ENCODE measurements at regions not wholly inside any gene's neighbourhood (a gene's known extent, or its start where the extent isn't known, plus 50 kb on each side); places are given as distances from the start of the nearest gene placed in this dataset.
"Not testable (repeated sequence)": the region's sequence is repeated elsewhere in the genome, so short reads cannot be mapped to it uniquely, and the experiment has no call there.

DNA sequence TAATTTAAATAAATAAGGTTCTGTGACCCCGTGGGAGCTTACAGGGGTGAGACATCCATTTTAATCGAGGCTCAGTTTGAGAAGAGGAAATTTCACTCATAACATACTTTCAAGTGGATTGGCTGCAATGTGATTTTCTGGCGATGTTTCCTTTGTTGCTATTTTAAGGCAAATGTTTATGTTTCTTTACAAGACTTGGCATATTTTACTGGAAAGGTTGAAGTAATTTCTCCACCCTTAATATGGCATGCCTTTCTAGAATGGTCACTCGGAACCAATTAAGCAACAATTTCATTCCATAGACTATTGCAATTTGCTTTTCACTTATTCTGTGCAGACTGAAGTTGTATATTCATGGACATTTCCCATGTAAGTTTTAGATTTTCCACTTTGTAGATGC, 438.0 kb upstream of the WWC1 start:
- H3K4me3 ChIP-seq (ENCODE audit: low read depth, low read length), result no peak overlapping the region
- TF ChIP-seq, protein P1, sequence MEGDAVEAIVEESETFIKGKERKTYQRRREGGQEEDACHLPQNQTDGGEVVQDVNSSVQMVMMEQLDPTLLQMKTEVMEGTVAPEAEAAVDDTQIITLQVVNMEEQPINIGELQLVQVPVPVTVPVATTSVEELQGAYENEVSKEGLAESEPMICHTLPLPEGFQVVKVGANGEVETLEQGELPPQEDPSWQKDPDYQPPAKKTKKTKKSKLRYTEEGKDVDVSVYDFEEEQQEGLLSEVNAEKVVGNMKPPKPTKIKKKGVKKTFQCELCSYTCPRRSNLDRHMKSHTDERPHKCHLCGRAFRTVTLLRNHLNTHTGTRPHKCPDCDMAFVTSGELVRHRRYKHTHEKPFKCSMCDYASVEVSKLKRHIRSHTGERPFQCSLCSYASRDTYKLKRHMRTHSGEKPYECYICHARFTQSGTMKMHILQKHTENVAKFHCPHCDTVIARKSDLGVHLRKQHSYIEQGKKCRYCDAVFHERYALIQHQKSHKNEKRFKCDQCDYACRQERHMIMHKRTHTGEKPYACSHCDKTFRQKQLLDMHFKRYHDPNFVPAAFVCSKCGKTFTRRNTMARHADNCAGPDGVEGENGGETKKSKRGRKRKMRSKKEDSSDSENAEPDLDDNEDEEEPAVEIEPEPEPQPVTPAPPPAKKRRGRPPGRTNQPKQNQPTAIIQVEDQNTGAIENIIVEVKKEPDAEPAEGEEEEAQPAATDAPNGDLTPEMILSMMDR (IDR thresholded peaks at IDR 0.05; ENCODE audit: borderline replicate concordance, insufficient read depth, low read depth, low read length), result no peak

DNA sequence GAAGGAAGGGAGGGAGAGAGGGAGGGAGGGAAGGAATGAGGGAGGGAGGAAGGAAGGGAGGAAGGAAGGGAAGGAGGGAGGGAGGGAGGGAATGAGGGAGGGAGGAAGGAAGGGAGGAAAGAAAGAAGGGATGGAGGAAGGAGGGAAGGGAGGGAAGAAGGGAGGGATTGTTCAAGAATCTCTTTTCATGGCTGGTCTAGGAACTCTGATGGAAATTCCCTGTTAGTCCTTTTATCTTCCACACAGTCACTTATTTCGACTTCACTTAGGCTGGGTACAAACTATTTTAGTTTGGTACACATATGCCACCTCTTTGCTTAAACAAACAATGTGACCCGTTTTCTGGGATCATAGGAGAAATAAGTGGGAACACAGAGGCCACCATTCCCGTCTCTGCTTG, 435.6 kb upstream of the WWC1 start:
- TF ChIP-seq, protein P1 (IDR thresholded peaks at IDR 0.05; ENCODE audit: borderline replicate concordance, insufficient read depth, low read depth, low read length), result no peak
- no peak overlapping the region for H3K4me3 ChIP-seq (ENCODE audit: low read depth, low read length)

DNA sequence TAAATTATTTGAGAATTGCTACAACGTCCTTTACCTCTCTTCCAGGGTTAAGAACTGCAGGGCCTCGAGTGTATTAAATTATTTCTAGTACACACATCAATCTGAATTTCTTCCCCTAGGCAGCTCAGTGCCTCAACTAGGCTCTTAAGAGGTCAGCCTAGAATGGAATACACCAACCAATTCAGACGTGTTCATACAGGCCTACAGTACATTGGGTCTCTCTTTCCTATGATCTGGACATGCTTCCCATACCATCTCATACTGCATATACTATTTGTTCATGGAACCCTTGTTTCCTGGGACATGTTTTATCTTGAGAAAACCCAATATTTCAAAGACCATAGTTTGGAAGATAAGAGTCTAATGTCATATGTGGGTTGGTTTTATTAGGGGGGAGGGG, 434.1 kb upstream of the WWC1 start:
- H3K4me3 ChIP-seq (ENCODE audit: low read depth, low read length), result no peak overlapping the region
- TF ChIP-seq, protein P1 (IDR thresholded peaks at IDR 0.05; ENCODE audit: borderline replicate concordance, insufficient read depth, low read depth, low read length), result no peak

DNA sequence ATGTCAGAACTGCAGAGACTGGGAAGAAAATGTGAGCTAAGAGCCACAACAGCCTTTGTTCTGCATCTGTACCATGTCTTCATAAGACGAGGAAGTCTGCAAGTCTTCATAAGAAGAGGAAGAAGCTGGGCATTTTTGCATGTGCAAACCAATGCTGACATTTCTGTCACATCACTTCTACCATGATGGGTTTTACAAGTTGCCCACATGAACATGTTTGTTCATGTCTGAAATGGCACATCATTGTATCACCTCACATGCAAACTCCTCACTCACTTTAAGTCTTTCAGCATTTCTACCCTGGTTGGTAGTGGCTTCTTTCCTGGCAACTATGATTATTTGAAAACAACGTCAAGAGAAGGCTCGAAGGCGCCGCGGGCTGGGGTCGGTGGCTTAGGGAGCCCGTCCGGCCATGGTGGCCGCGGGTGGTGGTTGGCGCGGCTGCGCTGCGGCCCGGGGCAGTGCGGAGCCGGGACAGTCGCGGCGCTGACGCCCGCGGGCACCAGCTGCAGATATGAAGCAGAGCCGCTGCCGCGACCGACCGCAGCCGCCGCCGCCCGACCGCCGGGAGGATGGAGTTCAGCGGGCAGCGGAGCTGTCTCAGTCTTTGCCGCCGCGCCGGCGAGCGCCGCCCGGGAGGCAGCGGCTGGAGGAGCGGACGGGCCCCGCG, 433.1 kb upstream of the WWC1 start:
- not testable (repeated sequence) for H3K4me3 ChIP-seq (ENCODE audit: low read depth, low read length)

DNA sequence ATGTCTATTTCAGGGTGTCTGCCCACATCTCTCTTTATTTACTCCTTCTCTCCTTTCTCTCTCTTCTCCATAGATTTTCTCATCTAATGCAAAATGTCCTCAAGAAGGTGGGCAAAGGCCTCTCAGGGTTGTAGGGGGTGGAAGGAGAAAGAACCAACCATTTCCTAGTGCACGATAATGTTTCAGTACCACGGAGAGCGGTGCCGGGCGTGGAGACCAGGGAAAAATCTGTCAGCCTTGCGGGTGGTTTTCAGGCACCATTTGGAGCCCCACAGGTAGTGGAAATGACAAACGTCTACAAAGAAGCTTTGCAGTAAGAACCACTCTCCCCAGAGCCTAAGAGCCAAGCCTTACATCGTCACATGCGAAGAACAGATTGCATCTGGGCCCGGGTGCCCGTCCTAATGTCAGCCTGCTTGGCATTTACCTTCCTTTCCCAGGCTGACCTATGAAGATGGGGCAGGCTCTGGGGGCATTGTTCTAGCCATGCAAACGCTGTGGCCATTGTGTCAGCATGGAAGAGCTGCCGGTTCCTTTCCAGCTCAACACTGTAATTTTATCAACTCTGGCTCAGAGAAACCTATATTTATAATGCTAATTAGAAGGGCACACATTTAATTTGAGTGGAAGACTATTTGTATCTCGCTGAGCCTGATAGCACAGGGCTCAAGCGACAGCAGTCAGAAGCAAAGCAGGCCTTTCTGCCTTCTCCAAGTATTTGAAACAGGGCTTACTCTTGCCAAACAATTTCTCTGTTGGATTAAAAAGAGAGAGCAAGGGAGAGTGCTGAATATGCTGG, 430.1 kb upstream of the WWC1 start:
- H3K4me3 ChIP-seq (ENCODE audit: low read depth, low read length), result no peak overlapping the region
- TF ChIP-seq, protein P1 (IDR thresholded peaks at IDR 0.05; ENCODE audit: borderline replicate concordance, insufficient read depth, low read depth, low read length), result no peak

DNA sequence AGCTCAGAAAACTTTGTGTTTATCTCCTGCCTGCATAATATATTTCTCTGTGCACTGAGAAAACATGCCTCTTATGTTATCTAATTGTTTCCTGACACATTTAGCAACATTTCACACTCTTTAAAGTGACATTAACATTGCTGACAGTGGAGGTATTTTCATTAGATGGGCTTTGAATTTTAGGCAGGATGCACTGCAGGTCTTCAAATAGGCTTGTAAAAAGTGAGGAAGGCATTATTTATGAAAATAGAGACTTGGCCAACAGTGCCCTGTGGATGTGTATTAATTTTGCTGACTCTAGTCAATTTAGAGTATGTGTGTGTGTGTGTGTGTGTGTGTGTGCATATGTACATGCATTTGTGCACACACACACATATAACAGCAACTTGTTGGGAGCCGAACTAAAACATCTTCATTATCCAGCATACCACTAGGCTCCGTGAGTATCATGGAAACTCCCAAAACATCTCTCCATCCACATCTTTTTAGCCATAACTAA, 429.5 kb upstream of the WWC1 start:
- TF ChIP-seq, protein P1 (IDR thresholded peaks at IDR 0.05; ENCODE audit: borderline replicate concordance, insufficient read depth, low read depth, low read length), result no peak
- H3K4me3 ChIP-seq (ENCODE audit: low read depth, low read length), result no peak overlapping the region

DNA sequence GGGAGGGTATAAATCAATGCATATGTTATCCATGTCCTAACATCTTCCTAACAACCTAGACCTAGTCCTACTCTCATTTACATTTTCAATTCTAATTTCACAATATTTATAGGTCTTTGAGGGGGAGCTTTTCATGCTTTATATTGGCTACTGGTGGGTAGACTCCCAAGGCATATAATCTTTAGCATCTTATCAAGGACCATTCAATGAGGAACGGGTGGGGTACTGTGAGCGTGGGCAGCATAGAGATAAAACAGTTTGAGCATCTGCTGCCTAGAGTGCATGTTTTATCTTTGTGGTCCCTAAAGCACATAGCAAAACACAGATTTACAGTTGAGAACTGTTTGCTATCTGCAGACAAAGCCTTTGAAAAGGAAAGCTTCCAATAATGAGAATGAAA, 427.6 kb upstream of the WWC1 start:
- no peak overlapping the region for H3K4me3 ChIP-seq (ENCODE audit: low read depth, low read length)
- TF ChIP-seq, protein P1 (IDR thresholded peaks at IDR 0.05; ENCODE audit: borderline replicate concordance, insufficient read depth, low read depth, low read length), result no peak

Measured in GM12875 (cell line).